Upper lobe of left lung (tissue), 4 donors: ENCODE measurements at regions not wholly inside any gene's neighbourhood (a gene's known extent, or its start where the extent isn't known, plus 50 kb on each side); places are given as distances from the start of the nearest gene placed in this dataset.

ENCODE experiments used
- EP300 ChIP-seq, 4 donors: sonication (generic); formaldehyde crosslinking; IDR thresholded peaks; one replicate each; pipeline ENCODE4 v1.5.1; 2017; ENCODE audit warnings: antibody characterized with exemption in 4 of 4, control low read depth in 2 of 4
- POLR2A ChIP-seq, 4 donors: fragments of 450-650 bp; IDR thresholded peaks; one replicate each; pipeline ENCODE4 v1.5.1; 2016 to 2017; ENCODE audit warnings: antibody characterized with exemption in 4 of 4, mild to moderate bottlenecking in 2 of 4
- POLR2AphosphoS5 ChIP-seq, 2 donors: sonication (generic); formaldehyde crosslinking; IDR thresholded peaks; one replicate each; pipeline ENCODE4 v1.5.1; 2017; ENCODE audit warnings: antibody characterized with exemption in 2 of 2
- TF ChIP-seq, protein P1 (sequence below), 6 experiments: fragments of 450-650 bp in 4 of 6; fragments of 200-600 bp in 2 of 6; sonication (generic) in 2 of 6; IDR thresholded peaks; one replicate each; pipeline ENCODE4 v1.5.1; 2016 to 2019; ENCODE audit warnings: antibody characterized with exemption in 6 of 6

- TF ChIP-seq, protein P1, sequence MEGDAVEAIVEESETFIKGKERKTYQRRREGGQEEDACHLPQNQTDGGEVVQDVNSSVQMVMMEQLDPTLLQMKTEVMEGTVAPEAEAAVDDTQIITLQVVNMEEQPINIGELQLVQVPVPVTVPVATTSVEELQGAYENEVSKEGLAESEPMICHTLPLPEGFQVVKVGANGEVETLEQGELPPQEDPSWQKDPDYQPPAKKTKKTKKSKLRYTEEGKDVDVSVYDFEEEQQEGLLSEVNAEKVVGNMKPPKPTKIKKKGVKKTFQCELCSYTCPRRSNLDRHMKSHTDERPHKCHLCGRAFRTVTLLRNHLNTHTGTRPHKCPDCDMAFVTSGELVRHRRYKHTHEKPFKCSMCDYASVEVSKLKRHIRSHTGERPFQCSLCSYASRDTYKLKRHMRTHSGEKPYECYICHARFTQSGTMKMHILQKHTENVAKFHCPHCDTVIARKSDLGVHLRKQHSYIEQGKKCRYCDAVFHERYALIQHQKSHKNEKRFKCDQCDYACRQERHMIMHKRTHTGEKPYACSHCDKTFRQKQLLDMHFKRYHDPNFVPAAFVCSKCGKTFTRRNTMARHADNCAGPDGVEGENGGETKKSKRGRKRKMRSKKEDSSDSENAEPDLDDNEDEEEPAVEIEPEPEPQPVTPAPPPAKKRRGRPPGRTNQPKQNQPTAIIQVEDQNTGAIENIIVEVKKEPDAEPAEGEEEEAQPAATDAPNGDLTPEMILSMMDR (IDR thresholded peaks at IDR 0.05), result no peak
- TF ChIP-seq EP300 (IDR thresholded peaks at IDR 0.05), result no peak
- no peak for TF ChIP-seq POLR2AphosphoS5 (IDR thresholded peaks at IDR 0.05)
- no peak for TF ChIP-seq POLR2A (IDR thresholded peaks at IDR 0.05)
These were observed 62.4 kb upstream of the PPARGC1A start for GRCh38 chr4:23952258-23952657.
